Neural cell (in vitro differentiated cells): ENCODE measurements at regions not wholly inside any gene's neighbourhood (a gene's known extent, or its start where the extent isn't known, plus 50 kb on each side); places are given as distances from the start of the nearest gene placed in this dataset.

ENCODE experiments used
- H2AFZ ChIP-seq: fragments of 200-600, 300-800 bp; sonication (generic), shearing (Covaris generic); 2 replicates; pipeline ENCODE4 v1.6.0; 2014; ENCODE audit warnings: low read depth, mild to moderate bottlenecking, antibody characterized with exemption, low read length, moderate library complexity
- H3F3A ChIP-seq: fragments of 200-600 bp; shearing (Covaris generic); 2 replicates; pipeline ENCODE4 v1.6.1; 2016; ENCODE audit warnings: mild to moderate bottlenecking, moderate library complexity, mixed read lengths, antibody characterized with exemption, low read length; ENCODE audit not compliant: insufficient read depth, poor library complexity, severe bottlenecking
- H3K27ac ChIP-seq: fragments of 200-600, 300-800 bp; sonication (generic), shearing (Covaris generic); 2 replicates; pipeline ENCODE4 v1.5.1; 2014; ENCODE audit warnings: mild to moderate bottlenecking, low read length, moderate library complexity
- H3K27me3 ChIP-seq: fragments of 300-800, 200-600 bp; sonication (generic), shearing (Covaris generic); 2 replicates; pipeline ENCODE4 v1.6.0; 2014; ENCODE audit warnings: mild to moderate bottlenecking, low read depth, low read length, moderate library complexity; ENCODE audit not compliant: insufficient read depth
- H3K36me3 ChIP-seq: fragments of 300-800, 200-600 bp; sonication (generic), shearing (Covaris generic); 2 replicates; pipeline ENCODE4 v1.5.1; 2014; ENCODE audit warnings: mild to moderate bottlenecking, antibody characterized with exemption, low read length, moderate library complexity; ENCODE audit not compliant: insufficient read depth
- H3K4me2 ChIP-seq: fragments of 300-800, 200-600 bp; sonication (generic), shearing (Covaris generic); 2 replicates; pipeline ENCODE4 v1.6.0; 2014; ENCODE audit warnings: mild to moderate bottlenecking, low read length
- H3K4me3 ChIP-seq: fragments of 300-800, 200-600 bp; sonication (generic), shearing (Covaris generic); 2 replicates; pipeline ENCODE4 v1.5.1; 2014; ENCODE audit warnings: mild to moderate bottlenecking, low read length, moderate library complexity
- H3K79me2 ChIP-seq: fragments of 200-600 bp; shearing (Covaris generic); replicated peaks from 2 replicates; pipeline ENCODE4 v1.6.0; 2014; ENCODE audit warnings: mild to moderate bottlenecking, low read length, moderate library complexity; ENCODE audit not compliant: insufficient read depth
- H3K9ac ChIP-seq: fragments of 300-800, 200-600 bp; sonication (generic), shearing (Covaris generic); 2 replicates; pipeline ENCODE4 v1.6.1; 2016; ENCODE audit warnings: mild to moderate bottlenecking, low read length, mixed read lengths
- H3K9me2 ChIP-seq: fragments of 200-600 bp; shearing (Covaris generic); 2 replicates; pipeline ENCODE4 v1.6.1; 2016; ENCODE audit warnings: mild to moderate bottlenecking, low read length, mixed read lengths; ENCODE audit not compliant: insufficient read depth
- H3K9me3 ChIP-seq: fragments of 200-600, 300-800 bp; sonication (generic), shearing (Covaris generic); 2 replicates; pipeline ENCODE4 v1.6.1; 2016; ENCODE audit warnings: mild to moderate bottlenecking, mixed run types, low read length, moderate library complexity, mixed read lengths
- H4K20me1 ChIP-seq: fragments of 200-600 bp; shearing (Covaris generic); 2 replicates; pipeline ENCODE4 v1.6.1; 2016; ENCODE audit warnings: mild to moderate bottlenecking, mixed run types; ENCODE audit not compliant: insufficient read depth
- CTCF ChIP-seq: fragments of 450-650 bp; IDR thresholded peaks from 2 replicates; pipeline ENCODE4 v1.5.1; 2014; ENCODE audit warnings: antibody characterized with exemption, mild to moderate bottlenecking, moderate library complexity; ENCODE audit not compliant: poor library complexity, severe bottlenecking
- EP300 ChIP-seq: fragments of 450-650 bp; conservative IDR thresholded peaks from 2 replicates; pipeline ENCODE4 v1.6.1; 2014; ENCODE audit warnings: antibody characterized with exemption, mild to moderate bottlenecking, moderate library complexity; ENCODE audit not compliant: poor library complexity, severe bottlenecking
- EZH2 ChIP-seq: fragments of 200-600, 300-800 bp; shearing (Covaris generic), sonication (generic); IDR thresholded peaks from 2 replicates; pipeline ENCODE4 v1.6.1; 2014; ENCODE audit warnings: antibody characterized with exemption, low read length, borderline replicate concordance, mild to moderate bottlenecking; ENCODE audit not compliant: insufficient read depth, poor library complexity, severe bottlenecking
- MXI1 ChIP-seq: fragments of 450-650 bp; conservative IDR thresholded peaks from 2 replicates; pipeline ENCODE4 v1.6.1; 2014; ENCODE audit warnings: antibody characterized with exemption, mild to moderate bottlenecking; ENCODE audit not compliant: poor library complexity, severe bottlenecking
- POLR2AphosphoS5 ChIP-seq: IDR thresholded peaks from 2 replicates; pipeline ENCODE4 v1.6.1; 2012
- RAD21 ChIP-seq: fragments of 450-650 bp; conservative IDR thresholded peaks from 2 replicates; pipeline ENCODE4 v1.6.1; 2014; ENCODE audit warnings: antibody characterized with exemption, mild to moderate bottlenecking, moderate library complexity
- REST ChIP-seq: IDR thresholded peaks from 2 replicates; pipeline ENCODE4 v1.6.1; 2012; ENCODE audit warnings: borderline replicate concordance
- SMC3 ChIP-seq: fragments of 450-650 bp; conservative IDR thresholded peaks from 2 replicates; pipeline ENCODE4 v1.6.1; 2014; ENCODE audit warnings: antibody characterized with exemption, mild to moderate bottlenecking, moderate library complexity; ENCODE audit not compliant: poor library complexity
- TAF1 ChIP-seq: IDR thresholded peaks from 2 replicates; pipeline ENCODE4 v1.6.1; 2012; ENCODE audit warnings: low read depth

GRCh38 chr4:56123051-56123450, 174.3 kb downstream of the CEP135 start:
- Histone ChIP-seq H3K27me3 (no peaks in the 10 kb centered on the region), H3K79me2 (peaks cover 3% of the 10 kb centered on the region), H3K4me2 (no peak overlapping the region), H3K9ac (no peak overlapping the region), H3F3A (no peaks in the 10 kb centered on the region), H4K20me1 (no peaks in the 10 kb centered on the region), H3K36me3 (peaks cover 3% of the 10 kb centered on the region), H3K9me2 (no peaks in the 10 kb centered on the region), H2AFZ (no peak overlapping the region), H3K27ac (no peak overlapping the region), H3K9me3 (no peaks in the 10 kb centered on the region), H3K4me3 (no peak overlapping the region)
- TF ChIP-seq EZH2 (no peak), MXI1 (no peak), TAF1 (no peak), RAD21 (no peak), CTCF (no peak), SMC3 (no peak), POLR2AphosphoS5 (no peak), REST (no peak), EP300 (no peak)

GRCh38 chr4:56118845-56119244, 170.1 kb downstream of the CEP135 start:
- H4K20me1 ChIP-seq = no peaks in the 10 kb centered on the region
- no peak overlapping the region for H3K9ac ChIP-seq
- H3K27ac ChIP-seq = no peak overlapping the region
- TF ChIP-seq EZH2 (no peak), RAD21 (no peak), POLR2AphosphoS5 (no peak), SMC3 (no peak), EP300 (no peak), MXI1 (no peak)
- no peaks in the 10 kb centered on the region for H3K27me3 ChIP-seq
- H3K79me2 ChIP-seq = peaks cover 7% of the 10 kb centered on the region
- no peak overlapping the region for H3K4me2 ChIP-seq
- no peaks in the 10 kb centered on the region for H3F3A ChIP-seq
- no peak overlapping the region for H2AFZ ChIP-seq
- peaks cover 4% of the 10 kb centered on the region for H3K36me3 ChIP-seq
- H3K9me2 ChIP-seq = no peaks in the 10 kb centered on the region
- no peak overlapping the region for H3K4me3 ChIP-seq
- H3K9me3 ChIP-seq = no peaks in the 10 kb centered on the region

- Histone ChIP-seq H3K9me2 (no peaks in the 10 kb centered on the region), H3K9me3 (no peaks in the 10 kb centered on the region), H3F3A (no peaks in the 10 kb centered on the region), H3K79me2 (peaks cover 6% of the 10 kb centered on the region), H3K4me2 (no peak overlapping the region), H3K27me3 (no peaks in the 10 kb centered on the region), H4K20me1 (no peaks in the 10 kb centered on the region), H3K4me3 (no peak overlapping the region), H2AFZ (no peak overlapping the region), H3K9ac (no peak overlapping the region), H3K27ac (no peak overlapping the region), H3K36me3 (peaks cover 4% of the 10 kb centered on the region)
- TF ChIP-seq MXI1 = no peak
- TF ChIP-seq CTCF = no peak
- TF ChIP-seq REST = no peak
- no peak for TF ChIP-seq EP300
- TF ChIP-seq TAF1 = no peak
- TF ChIP-seq SMC3 = no peak
- no peak for TF ChIP-seq EZH2
- no peak for TF ChIP-seq RAD21
- TF ChIP-seq POLR2AphosphoS5 = no peak
Observed at GRCh38 chr4:56118055-56118454, 169.3 kb downstream of the CEP135 start.
